Right lung (tissue), 2 donors: ENCODE measurements at regions not wholly inside any gene's neighbourhood (a gene's known extent, or its start where the extent isn't known, plus 50 kb on each side); places are given as distances from the start of the nearest gene placed in this dataset.
"Not testable (repeated sequence)": the region's sequence is repeated elsewhere in the genome, so short reads cannot be mapped to it uniquely, and the experiment has no call there.

ENCODE experiments used
- DNase-seq, 2 donors: peaks; one replicate each; pipeline ENCODE4 v3.0.0-alpha.2; 2013

GRCh38 chr2:158866082-158866481 is 71.0 kb downstream of the DAPL1 start:
- not testable (repeated sequence) for DNase-seq

GRCh38 chr2:158867531-158868191 is 72.5 kb downstream of the DAPL1 start:
- not testable (repeated sequence) for DNase-seq

GRCh38 chr2:158868386-158868785 is 73.3 kb downstream of the DAPL1 start:
- DNase-seq = not testable (repeated sequence)

- DNase-seq = not testable (repeated sequence)
Observed at GRCh38 chr2:158869122-158869521, 74.0 kb downstream of the DAPL1 start.

- not testable (repeated sequence) for DNase-seq
Observed at GRCh38 chr2:158869609-158870008, 74.5 kb downstream of the DAPL1 start.

- no peak for DNase-seq
Observed at GRCh38 chr2:158878003-158878402, 82.9 kb downstream of the DAPL1 start.

GRCh38 chr2:158879229-158879903 is 84.2 kb downstream of the DAPL1 start:
- DNase-seq = no peak

GRCh38 chr2:158882297-158882696 is 86.1 kb upstream of the TANC1 start:
- no peak for DNase-seq

- DNase-seq = not testable (repeated sequence)
Observed at GRCh38 chr2:158884552-158884951, 83.9 kb upstream of the TANC1 start.

GRCh38 chr2:158885018-158885678 is 83.3 kb upstream of the TANC1 start:
- not testable (repeated sequence) for DNase-seq

GRCh38 chr2:158885679-158886050 is 82.8 kb upstream of the TANC1 start:
- DNase-seq = peak in 1 of 2 donors; percentile 19

GRCh38 chr2:158889135-158889853 is 79.1 kb upstream of the TANC1 start:
- no peak for DNase-seq

- no peak for DNase-seq
Observed at GRCh38 chr2:158890296-158890905, 78.0 kb upstream of the TANC1 start.

- DNase-seq = no peak
Observed at GRCh38 chr2:158893026-158893425, 75.4 kb upstream of the TANC1 start.

- no peak for DNase-seq
Observed at GRCh38 chr2:158893474-158893873, 75.0 kb upstream of the TANC1 start.

- DNase-seq = no peak
Observed at GRCh38 chr2:158894078-158894477, 74.4 kb upstream of the TANC1 start.

GRCh38 chr2:158894572-158894971 is 73.9 kb upstream of the TANC1 start:
- no peak for DNase-seq

- no peak for DNase-seq
Observed at GRCh38 chr2:158900345-158900744, 68.1 kb upstream of the TANC1 start.

- no peak for DNase-seq
Observed at GRCh38 chr2:158902005-158902398, 66.4 kb upstream of the TANC1 start.

- no peak for DNase-seq
Observed at GRCh38 chr2:158903711-158904405, 64.6 kb upstream of the TANC1 start.

GRCh38 chr2:158904627-158905177 is 63.7 kb upstream of the TANC1 start:
- no peak for DNase-seq
